Keratinocyte (primary cell): ENCODE measurements at regions not wholly inside any gene's neighbourhood (a gene's known extent, or its start where the extent isn't known, plus 50 kb on each side); places are given as distances from the start of the nearest gene placed in this dataset.

Experiments
- CTCF ChIP-seq, 3 experiments: IDR thresholded peaks in 1 of 3; conservative IDR thresholded peaks in 1 of 3; optimal IDR thresholded peaks in 1 of 3; 2 replicates in 2 of 3; 3 replicates in 1 of 3; pipeline versions ENCODE3 to v1.5.1; 2011; ENCODE audit warnings: low read length in 3 of 3, mild to moderate bottlenecking in 3 of 3, moderate library complexity in 2 of 3, control low read depth in 1 of 3, inconsistent platforms in 1 of 3; ENCODE audit not compliant: insufficient read depth in 2 of 3; ENCODE audit errors: extremely low read depth in 1 of 3
- EZH2 ChIP-seq: IDR thresholded peaks from one replicate; pipeline ENCODE4 v1.6.1; 2012; ENCODE audit warnings: inconsistent platforms, mild to moderate bottlenecking, low read length, moderate library complexity

DNA sequence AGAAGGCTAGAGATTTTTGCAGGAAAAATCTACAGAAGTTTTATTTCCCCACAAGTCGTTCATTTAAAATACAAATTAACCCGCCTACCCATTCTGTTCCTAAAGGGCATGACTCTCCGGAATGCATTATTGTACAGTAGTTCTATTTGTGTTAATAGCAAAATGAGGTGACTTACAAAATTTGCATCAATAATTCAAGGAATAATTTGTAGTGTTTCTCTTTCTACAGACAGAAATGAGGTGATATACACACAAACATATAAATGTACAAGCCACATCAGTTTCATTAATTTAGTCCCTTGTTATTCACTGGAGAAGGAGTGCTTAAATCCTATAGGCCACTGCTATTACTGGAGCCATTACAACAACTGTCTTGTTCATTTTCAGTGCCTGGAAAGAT, 501.3 kb upstream of the DIAPH2 start:
- TF ChIP-seq CTCF (optimal IDR thresholded peaks at IDR 0.05 in 1 of 3, IDR thresholded peaks at IDR 0.05 in 1 of 3, conservative IDR thresholded peaks at IDR 0.05 in 1 of 3; ENCODE audit: extremely low read depth in 1 of 3, insufficient read depth in 2 of 3, low read length in 3 of 3) (no peak), EZH2 (no peak)
